K562 (cell line): ENCODE measurements at regions not wholly inside any gene's neighbourhood (a gene's known extent, or its start where the extent isn't known, plus 50 kb on each side); places are given as distances from the start of the nearest gene placed in this dataset.

Experiments
- CBFB ChIP-seq: sonication (generic); formaldehyde crosslinking; IDR thresholded peaks from 2 replicates; pipeline ENCODE4 v1.4.0; 2020; ENCODE audit warnings: mild to moderate bottlenecking, missing genetic modification reagents
- FOS ChIP-seq: IDR thresholded peaks from 3 replicates; pipeline ENCODE4 v1.6.1; 2011; ENCODE audit not compliant: insufficient read length; ENCODE audit errors: extremely low read depth
- NR2C2 ChIP-seq, 2 experiments: fragments of 200-800 bp in 1 of 2; sonication (Bioruptor generic) in 1 of 2; sonication (generic) in 1 of 2; formaldehyde crosslinking in 1 of 2; IDR thresholded peaks; 2 replicates each; pipeline versions ENCODE4 v1.6.1 to v1.8.0; 2016 to 2022; ENCODE audit warnings: mild to moderate bottlenecking in 1 of 2, missing compliant biosample characterization in 1 of 2, missing genetic modification characterization in 1 of 2, missing genetic modification reagents in 1 of 2
- TCF7L2 ChIP-seq: fragments of 150-350 bp; IDR thresholded peaks from 2 replicates; pipeline ENCODE4 v1.6.1; 2016; ENCODE audit warnings: low read depth, mild to moderate bottlenecking, low read length, moderate library complexity
- ZNF384 ChIP-seq: IDR thresholded peaks from 2 replicates; pipeline ENCODE4 v1.6.1; 2012; ENCODE audit warnings: low read depth, low read length, improper control_type of control experiment
- TF ChIP-seq, protein P1 (sequence below): fragments of 200-800 bp; sonication (Bioruptor generic); IDR thresholded peaks from 2 replicates; pipeline ENCODE4 v1.6.1; 2017; ENCODE audit warnings: missing genetic modification characterization, missing compliant biosample characterization
- TF ChIP-seq, protein P2 (sequence below): sonication (generic); formaldehyde crosslinking; IDR thresholded peaks from 2 replicates; pipeline ENCODE4 v1.5.0; 2020; ENCODE audit warnings: missing genetic modification reagents

DNA sequence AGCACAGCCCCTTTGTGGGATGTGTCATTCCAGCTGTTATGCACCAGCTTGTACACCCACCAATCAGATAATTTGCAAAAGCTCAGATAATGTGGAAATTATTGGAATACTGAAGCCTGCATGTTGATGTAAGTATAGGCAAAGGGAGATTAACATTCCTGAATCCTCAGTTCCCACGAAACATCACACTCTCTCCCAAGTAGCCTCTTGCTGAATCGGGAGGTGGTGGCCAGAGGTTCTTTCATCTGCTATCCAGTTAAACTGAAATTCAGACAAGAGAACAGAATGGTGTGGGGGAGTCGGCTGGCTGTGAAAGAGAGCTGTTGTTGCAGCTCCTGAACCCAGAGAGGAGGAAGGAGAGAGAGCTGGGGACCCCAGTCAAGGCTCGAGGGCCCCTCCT is 170.9 kb downstream of the ZBTB18 start:
- no peak for TF ChIP-seq TCF7L2
- TF ChIP-seq, protein P1, sequence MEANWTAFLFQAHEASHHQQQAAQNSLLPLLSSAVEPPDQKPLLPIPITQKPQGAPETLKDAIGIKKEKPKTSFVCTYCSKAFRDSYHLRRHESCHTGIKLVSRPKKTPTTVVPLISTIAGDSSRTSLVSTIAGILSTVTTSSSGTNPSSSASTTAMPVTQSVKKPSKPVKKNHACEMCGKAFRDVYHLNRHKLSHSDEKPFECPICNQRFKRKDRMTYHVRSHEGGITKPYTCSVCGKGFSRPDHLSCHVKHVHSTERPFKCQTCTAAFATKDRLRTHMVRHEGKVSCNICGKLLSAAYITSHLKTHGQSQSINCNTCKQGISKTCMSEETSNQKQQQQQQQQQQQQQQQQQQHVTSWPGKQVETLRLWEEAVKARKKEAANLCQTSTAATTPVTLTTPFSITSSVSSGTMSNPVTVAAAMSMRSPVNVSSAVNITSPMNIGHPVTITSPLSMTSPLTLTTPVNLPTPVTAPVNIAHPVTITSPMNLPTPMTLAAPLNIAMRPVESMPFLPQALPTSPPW, result no peak
- no peak for TF ChIP-seq FOS
- no peak for TF ChIP-seq NR2C2 (CRISPR knock-in tag; IDR thresholded peaks at IDR 0.05)
- TF ChIP-seq NR2C2 (tag; IDR thresholded peaks at IDR 0.05), result no peak
- TF ChIP-seq CBFB, result no peak
- TF ChIP-seq, protein P2, sequence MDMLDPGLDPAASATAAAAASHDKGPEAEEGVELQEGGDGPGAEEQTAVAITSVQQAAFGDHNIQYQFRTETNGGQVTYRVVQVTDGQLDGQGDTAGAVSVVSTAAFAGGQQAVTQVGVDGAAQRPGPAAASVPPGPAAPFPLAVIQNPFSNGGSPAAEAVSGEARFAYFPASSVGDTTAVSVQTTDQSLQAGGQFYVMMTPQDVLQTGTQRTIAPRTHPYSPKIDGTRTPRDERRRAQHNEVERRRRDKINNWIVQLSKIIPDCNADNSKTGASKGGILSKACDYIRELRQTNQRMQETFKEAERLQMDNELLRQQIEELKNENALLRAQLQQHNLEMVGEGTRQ, result no peak
- no peak for TF ChIP-seq ZNF384
